M059J (cell line): ENCODE measurements at regions not wholly inside any gene's neighbourhood (a gene's known extent, or its start where the extent isn't known, plus 50 kb on each side); places are given as distances from the start of the nearest gene placed in this dataset.
A peak's percentile ranks its signal among the peaks of the same experiment; 100 is the strongest.

Experiments used
- DNase-seq: peaks from one replicate; pipeline ENCODE4 v3.0.0-alpha.2; 2012; ENCODE audit warnings: low read depth

DNA sequence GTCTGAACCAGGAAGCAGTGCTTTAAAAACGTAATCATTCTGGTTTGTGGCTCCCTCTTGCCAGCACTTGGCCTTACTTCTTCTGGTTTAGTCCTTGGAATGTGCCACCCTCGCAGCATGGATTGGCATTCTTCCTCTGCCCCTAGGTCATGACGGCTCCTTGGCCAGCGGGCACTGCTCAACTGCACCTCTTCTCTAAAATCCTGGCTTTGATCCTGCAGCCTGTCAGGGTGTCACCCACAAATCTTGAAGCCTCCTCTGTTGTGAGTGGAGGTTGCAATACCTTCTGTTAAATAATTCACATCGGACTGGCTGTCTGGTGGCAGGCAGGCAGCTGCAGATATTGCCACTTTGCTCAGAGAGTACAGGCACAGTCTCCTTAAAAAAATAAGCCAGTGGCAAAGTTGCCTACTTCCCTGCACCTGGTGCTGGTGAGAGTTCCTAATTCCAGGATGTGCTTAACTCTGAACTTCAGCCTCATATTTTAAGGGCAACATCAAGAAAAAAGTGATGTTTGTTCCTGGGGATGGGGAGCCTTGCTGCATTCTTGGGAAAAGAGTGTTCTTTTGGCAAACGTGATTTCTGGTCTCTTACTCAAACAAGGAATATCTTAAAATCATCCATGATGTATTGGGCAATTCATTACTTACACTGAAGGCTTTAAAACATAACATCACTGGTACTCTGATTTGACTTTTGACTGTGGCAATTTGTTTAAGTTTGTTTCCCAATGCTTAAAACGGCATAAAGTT is 179.8 kb downstream of the FOXA2 start:
- DNase-seq: peak; percentile 75

DNA sequence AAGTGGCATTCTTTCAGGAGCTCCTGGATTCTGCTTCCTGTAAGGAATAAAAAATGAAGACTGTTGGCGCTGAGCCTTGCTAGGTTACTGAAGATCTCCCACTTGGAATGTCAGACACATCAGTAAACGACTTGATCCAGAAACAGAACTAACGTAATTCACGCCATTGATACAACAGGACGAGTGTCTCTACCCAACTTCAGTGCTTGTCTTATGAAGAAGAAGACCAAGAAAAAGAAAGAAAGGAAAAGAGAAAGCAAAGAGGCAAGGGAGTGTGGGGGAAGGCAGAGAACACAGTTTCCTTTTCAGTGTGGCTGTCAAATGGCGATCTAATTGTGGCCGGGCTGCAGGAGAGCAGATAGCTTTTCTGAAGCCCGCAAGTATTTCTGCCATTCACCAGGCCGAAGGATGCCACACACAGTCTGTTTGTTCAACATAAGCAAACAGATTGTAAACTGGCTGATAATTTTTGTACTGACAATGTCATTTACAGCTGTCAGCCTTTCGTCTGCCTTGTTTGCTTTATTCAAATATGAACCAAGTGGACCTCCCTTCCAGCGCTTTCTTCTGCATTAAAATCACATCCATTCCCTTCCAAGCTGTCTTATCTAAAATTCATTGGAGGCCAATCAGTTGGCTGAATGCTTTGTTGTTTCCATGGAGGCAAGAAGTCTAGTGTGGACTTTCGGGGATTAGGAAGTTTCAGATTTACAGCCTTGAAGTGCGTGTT is 180.6 kb downstream of the FOXA2 start:
- DNase-seq: peak; percentile 54

DNA sequence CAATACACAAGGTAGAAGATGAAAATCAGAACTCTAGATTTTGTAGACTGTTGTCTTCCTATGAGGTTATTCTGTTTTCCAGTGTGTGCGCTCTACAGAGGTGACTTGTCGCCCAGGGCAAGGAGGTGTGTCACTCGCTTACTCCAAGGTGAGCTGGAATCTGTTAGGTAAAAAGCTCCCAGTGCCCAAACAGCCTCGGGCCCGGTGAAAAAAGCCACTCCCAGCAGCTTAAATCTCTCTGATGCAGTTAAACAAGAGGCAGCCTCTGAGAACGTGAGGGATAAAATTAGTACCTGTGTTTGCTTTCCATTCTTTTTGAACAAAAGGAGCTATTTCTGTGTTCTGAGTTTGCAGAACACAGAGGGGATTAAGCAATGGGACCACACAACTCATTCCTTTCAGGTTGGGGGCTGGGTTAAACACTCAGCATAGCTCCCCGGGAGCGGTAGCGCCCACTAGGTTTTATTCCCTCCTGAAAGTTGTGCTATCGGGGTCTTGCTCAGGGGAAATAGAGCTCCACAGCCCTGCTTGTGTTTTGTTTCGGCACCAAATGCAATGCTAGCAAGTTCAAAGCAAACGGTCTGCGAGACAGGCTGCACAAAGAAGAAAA is 181.2 kb downstream of the FOXA2 start:
- no peak for DNase-seq

DNA sequence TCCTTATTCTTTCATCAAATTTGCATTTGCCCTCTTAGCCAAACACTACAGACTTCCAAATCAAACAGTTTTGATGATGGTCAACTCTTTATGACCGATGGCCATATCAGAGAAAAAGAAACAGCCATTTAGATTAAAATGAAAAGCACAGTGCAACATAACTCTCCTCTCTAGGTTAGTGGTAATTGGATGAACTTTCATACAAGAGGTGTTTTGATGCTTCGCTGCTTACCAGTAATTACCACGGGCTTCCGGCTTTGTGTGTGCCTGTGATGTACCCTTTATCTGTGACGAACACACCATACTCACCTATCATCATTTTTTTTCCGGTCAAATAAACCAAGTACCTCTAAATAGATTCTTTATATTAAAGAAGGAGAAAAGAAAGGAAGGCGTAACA is 181.8 kb downstream of the FOXA2 start:
- no peak for DNase-seq

DNA sequence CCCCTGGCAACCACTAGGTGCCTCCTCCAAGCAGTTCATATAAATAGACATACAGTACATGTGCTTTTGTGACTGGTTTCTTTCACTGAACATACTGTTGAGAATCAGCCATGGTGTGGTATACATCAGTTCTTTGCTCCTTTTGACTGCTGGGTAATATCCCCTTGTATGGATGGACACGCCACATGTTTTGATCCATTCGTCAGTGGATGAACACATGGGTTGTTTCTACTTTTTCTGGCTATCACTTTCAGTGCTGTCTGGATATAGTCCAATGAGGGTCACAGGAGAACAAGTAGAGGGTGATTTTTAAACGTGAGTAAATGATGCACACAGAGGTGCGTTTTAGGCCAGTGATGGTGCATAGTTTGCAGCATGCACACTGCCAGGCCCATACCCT is 183.9 kb downstream of the FOXA2 start:
- DNase-seq: no peak

GRCh38 chr20:22394583-22394982 is 189.8 kb downstream of the FOXA2 start:
- no peak for DNase-seq

DNA sequence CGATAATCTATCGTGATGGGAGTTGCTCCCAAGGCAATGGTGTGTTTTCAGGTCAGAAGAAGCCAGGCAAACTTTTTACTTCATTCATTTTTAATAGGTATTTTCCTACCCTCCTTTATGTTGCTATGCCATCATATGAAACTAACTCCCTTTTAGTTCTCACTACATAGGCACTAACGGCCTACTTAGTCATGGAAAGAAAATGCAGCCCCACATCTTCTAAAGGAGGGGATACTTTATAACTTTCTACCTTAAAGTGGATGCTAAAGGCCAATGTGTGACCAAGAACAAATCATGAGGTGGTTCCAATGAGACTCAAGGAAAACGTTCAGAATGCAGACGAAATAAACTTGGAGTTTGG is 193.8 kb downstream of the FOXA2 start:
- DNase-seq: no peak

DNA sequence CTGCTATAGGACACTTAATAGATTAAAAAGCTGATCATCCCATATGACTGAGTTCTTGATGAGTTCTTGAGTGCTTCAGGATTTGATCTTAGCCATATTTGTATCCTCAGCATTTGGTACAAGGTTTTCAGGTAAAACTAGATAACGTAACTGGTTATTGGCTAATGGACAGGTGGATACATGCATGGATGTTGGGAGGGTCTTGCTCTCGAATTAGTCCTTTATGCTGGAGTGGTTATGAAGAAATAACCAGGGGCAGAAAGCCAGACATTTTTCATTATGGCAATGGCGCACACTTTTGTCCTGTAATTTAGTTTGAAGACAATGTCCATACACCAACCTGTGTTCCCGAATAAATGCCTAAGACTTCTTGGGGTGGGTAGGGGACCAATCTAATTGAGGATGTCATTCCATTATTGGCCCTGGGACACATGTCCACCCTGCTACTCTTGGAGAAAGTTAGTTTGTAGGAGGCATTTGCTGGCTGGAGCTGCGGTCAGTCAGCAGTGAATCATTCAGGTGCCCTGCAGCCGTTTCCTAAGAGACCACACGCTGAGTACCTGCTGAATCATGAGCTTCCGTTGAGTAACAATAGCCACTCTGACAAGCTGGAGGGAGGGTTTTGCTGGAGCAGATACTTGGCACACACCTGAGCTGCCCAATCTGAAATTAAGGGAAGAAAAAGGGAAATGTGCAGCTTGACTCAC is 194.4 kb downstream of the FOXA2 start:
- DNase-seq: peak; percentile 98

- DNase-seq: no peak
These were observed 196.9 kb downstream of the FOXA2 start for GRCh38 chr20:22387452-22387851.

DNA sequence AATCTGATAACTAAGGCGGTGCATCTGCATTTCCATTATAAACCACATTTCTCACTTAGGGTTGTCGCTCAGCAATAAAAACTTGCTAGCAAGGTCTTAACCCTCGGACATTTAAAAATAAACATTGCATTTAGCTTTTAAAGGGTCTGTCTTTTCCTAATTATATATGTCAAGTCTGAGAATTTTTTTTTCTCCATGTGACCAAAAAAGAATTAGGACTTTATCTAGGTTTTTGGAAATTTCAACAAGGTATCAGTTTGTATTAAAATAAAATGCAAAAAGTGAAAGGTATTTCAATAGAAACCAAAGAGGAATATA is 198.1 kb downstream of the FOXA2 start:
- no peak for DNase-seq

- DNase-seq: peak; percentile 64
These were observed 198.6 kb downstream of the FOXA2 start for GRCh38 chr20:22385602-22386305.

DNA sequence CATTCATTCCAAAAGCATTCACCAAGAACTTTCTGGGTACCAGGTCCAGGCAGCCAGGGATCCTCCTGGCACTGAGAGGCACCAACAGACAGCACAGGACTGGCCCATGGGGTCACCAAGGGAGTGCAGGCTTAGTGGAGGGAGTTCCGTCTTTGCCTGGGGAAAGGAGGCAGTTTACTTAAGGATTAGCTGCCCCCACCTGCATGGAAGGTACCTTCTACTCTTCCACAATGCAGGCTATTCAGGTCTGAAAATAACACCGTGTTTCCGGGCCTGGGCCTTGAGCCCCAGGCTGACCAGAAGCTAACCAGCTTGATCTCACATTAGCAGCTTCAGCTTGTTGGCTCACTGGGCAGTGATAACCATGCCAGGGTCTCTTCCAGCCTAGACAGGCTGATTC is 199.4 kb downstream of the FOXA2 start:
- DNase-seq: no peak

DNA sequence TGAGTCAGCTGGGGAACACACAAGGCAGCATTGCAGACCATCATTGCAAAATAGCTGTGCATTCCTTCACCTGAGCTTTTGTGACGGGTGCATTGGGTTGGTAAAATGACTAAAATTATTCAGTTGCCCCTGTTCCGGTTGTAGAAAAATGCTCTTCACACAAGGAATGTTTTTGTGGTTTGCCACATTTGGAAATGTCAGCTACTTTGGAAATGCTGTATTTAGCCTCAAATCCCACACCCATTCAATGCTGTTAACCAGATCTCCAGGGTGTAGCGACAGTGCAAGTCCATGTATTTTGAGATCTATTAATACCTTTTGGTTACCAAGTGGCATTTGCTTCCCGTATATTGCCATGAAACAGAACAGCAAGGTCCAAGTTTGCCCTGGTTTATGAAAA is 201.2 kb downstream of the FOXA2 start:
- peak; percentile 73 for DNase-seq

DNA sequence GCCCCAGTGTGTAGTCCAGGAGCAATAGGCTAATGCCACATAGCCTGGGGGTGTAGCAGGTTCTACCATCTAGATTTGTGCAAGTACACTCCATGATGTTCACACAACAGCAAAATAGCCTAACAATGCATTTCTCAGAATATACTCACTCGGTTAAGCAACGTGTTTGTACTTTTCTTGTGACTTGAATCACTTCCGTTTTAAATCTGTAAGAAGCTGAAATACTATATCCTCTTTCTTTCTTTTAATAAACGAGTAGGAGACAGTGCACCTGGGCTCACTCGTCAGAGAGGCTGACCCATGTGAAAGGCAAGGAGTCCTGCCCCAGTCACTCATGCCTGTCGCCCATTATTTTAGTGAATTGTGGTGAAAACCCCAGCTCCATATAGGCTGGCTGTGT is 201.6 kb downstream of the FOXA2 start:
- DNase-seq: peak; percentile 42

- DNase-seq: no peak
These were observed 202.5 kb downstream of the FOXA2 start for GRCh38 chr20:22381812-22382416.

GRCh38 chr20:22379472-22379871 is 204.9 kb downstream of the FOXA2 start:
- peak; percentile 95 for DNase-seq

DNA sequence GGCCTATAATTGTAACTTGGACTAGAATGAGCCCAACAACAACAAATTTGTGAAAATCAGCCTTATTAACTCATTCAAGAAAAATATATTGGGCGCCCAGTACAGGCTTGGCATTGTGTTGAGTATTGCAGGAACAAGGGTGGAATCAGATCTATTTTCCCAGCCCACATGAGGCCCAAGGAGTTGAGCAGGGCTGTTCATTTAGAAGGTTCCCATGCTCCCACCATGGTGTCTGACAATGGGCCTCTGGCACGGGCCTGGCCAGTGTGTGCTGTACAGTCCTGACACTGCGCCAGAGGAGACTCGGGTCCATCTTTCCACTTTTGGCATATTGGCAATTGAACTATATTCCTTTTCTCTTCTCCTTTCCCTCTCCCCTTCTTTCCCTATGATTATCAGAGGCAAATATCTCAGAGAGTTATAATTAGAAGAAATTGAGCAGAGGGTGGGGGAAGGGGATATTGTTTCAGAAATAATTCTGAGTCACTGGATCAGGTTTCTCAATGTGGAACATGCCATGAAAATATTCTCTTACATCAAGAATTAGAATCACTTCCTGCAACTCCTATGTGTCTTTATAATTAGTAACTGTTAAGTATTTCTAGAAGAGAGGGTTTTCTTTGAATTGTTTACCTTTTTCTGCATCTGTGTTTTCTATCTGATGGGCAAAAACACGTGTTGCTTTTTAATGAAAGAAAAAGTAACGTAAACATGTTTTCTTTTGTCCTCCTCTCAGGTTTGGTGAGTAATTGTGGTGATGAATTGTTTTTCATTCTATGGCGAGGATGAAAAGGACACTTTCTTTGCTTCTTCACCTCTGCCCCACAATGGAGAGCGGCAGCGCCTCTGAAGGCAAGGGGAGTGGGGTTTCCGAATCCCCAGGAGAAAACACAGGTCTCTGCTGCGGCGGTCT is 209.4 kb downstream of the FOXA2 start:
- DNase-seq: peak; percentile 44

GRCh38 chr20:22374066-22374465 is 210.3 kb downstream of the FOXA2 start:
- DNase-seq: no peak

- DNase-seq: no peak
These were observed 211.0 kb downstream of the FOXA2 start for GRCh38 chr20:22373164-22373895.

- DNase-seq: no peak
These were observed 212.5 kb downstream of the FOXA2 start for GRCh38 chr20:22371843-22372242.
